ENCODE measurements at regions not wholly inside any gene's neighbourhood (a gene's known extent, or its start where the extent isn't known, plus 50 kb on each side); places are given as distances from the start of the nearest gene placed in this dataset.

GRCh38 chr20:39533858-39534257 lies 571.7 kb downstream of the DHX35 start:
- no peak for TF ChIP-seq CTCF (IDR thresholded peaks at IDR 0.05; ENCODE audit: poor library complexity)
- TF ChIP-seq EZH2 (IDR thresholded peaks at IDR 0.05; ENCODE audit: borderline replicate concordance) = no peak
- no peak for TF ChIP-seq EZH2phosphoT487 (IDR thresholded peaks at IDR 0.05; ENCODE audit: low read depth, severe bottlenecking, unreplicated experiment)
